ENCODE measurements at regions not wholly inside any gene's neighbourhood (a gene's known extent, or its start where the extent isn't known, plus 50 kb on each side); places are given as distances from the start of the nearest gene placed in this dataset.

GRCh38 chr18:66048406-66048805, 297.6 kb downstream of the CDH7 start (continued):
- TF ChIP-seq PBX3 (CRISPR knock-in tag; IDR thresholded peaks at IDR 0.05; ENCODE audit: borderline replicate concordance) (no peak), GMEB1 (CRISPR knock-in tag; IDR thresholded peaks at IDR 0.05; ENCODE audit: borderline replicate concordance) (no peak)

- ChIA-PET POLR2A (no interaction called here), CTCF (ENCODE audit: low intra/inter-chr PET ratio, low total read pairs) (no interaction called here)
- DNase-seq (ENCODE audit: low spot score) (no peak), FAIRE-seq (no peak), ATAC-seq (peak; percentile 69)
- no peaks in the 10 kb centered on the region for H3K79me2 ChIP-seq (ENCODE audit: insufficient read depth, low read length)
- no peaks in the 10 kb centered on the region for H3K27me3 ChIP-seq (ENCODE audit: control insufficient read depth in 1 of 2, insufficient read depth in 2 of 2, low read length in 2 of 2)
- H3K4me1 ChIP-seq (ENCODE audit: insufficient read depth, low read length): no peaks in the 10 kb centered on the region
- H3K36me3 ChIP-seq (replicated peaks in 1 of 2; ENCODE audit: control insufficient read depth in 1 of 2, insufficient read depth in 2 of 2, low read length in 2 of 2): no peaks in the 10 kb centered on the region
- intact Hi-C loops (cut with micrococcal nuclease; ENCODE audit: unreplicated experiment) (no loop called here), in situ Hi-C loops (cut with HindIII; ENCODE audit: extremely low pct_ligation_motif_present, low pct_unique_long_range_greater_than_20kb) (no loop called here)
- H3K4me2 ChIP-seq (ENCODE audit: low read depth, low read length): no peak overlapping the region
- no peaks in the 10 kb centered on the region for H4K20me1 ChIP-seq (ENCODE audit: insufficient read depth, low read length)
- BruUV-seq (replicated peaks): no TSS peak
- 0% methylated on average over 2 of the region's 2 CpGs for WGBS (ENCODE audit: low lambda C conversion rate)
- H2AFZ ChIP-seq (ENCODE audit: low read length): no peak overlapping the region
- no peaks in the 10 kb centered on the region for H3K9me3 ChIP-seq (ENCODE audit: low read length)
- TF ChIP-seq ATF2 (CRISPR knock-in tag; IDR thresholded peaks at IDR 0.05) (no peak), ZBTB37 (CRISPR knock-in tag; IDR thresholded peaks at IDR 0.05) (no peak), STAG1 (CRISPR knock-in tag; IDR thresholded peaks at IDR 0.05) (peak; percentile 5; the same call in 1 of the 2 replicates), TFDP1 (CRISPR knock-in tag; IDR thresholded peaks at IDR 0.05; ENCODE audit: borderline replicate concordance) (no peak)
- no peak overlapping the region for H3K4me3 ChIP-seq (replicated peaks in 1 of 3; ENCODE audit: insufficient read depth in 1 of 3, low read depth in 2 of 3, low read length in 3 of 3)
- H3K9ac ChIP-seq (ENCODE audit: insufficient read depth, low read depth, low read length): no peak overlapping the region
- no peak overlapping the region for H3K27ac ChIP-seq (ENCODE audit: extremely low read length, insufficient read depth, low read length)
Measured at GRCh38 chr18:66046032-66046602, 295.3 kb downstream of the CDH7 start.
